ENCODE measurements at regions not wholly inside any gene's neighbourhood (a gene's known extent, or its start where the extent isn't known, plus 50 kb on each side); places are given as distances from the start of the nearest gene placed in this dataset.

DNA sequence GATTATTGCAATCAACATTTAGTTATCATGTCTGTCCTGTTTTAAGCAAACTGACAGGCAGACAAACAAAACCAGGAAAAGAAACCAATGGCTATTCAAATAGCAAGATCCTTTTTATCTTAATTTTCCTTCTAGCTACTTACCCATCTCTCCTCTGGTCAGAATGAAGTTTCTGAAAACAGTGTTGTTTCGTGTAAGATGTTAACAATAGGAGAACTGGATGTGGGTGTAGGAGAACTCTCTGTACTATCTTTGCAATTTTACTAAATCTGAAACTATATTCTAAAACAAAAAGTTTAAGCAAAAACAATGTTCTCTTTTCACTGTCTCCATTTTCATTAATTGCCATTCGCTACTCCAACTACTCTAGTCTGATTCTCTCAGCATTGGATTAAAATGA lies 726.4 kb downstream of the ZNF385D start:
- TF ChIP-seq, protein P1, sequence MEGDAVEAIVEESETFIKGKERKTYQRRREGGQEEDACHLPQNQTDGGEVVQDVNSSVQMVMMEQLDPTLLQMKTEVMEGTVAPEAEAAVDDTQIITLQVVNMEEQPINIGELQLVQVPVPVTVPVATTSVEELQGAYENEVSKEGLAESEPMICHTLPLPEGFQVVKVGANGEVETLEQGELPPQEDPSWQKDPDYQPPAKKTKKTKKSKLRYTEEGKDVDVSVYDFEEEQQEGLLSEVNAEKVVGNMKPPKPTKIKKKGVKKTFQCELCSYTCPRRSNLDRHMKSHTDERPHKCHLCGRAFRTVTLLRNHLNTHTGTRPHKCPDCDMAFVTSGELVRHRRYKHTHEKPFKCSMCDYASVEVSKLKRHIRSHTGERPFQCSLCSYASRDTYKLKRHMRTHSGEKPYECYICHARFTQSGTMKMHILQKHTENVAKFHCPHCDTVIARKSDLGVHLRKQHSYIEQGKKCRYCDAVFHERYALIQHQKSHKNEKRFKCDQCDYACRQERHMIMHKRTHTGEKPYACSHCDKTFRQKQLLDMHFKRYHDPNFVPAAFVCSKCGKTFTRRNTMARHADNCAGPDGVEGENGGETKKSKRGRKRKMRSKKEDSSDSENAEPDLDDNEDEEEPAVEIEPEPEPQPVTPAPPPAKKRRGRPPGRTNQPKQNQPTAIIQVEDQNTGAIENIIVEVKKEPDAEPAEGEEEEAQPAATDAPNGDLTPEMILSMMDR (tag by site-specific recombination; IDR thresholded peaks at IDR 0.05), result no peak
- TF ChIP-seq BCL11A (tag by site-specific recombination; IDR thresholded peaks at IDR 0.05; ENCODE audit: low read depth) (no peak), MEIS1 (CRISPR knock-in tag; IDR thresholded peaks at IDR 0.05; ENCODE audit: borderline replicate concordance) (no peak), ZNF184 (tag by site-specific recombination; IDR thresholded peaks at IDR 0.05) (no peak), ZNF239 (tag by site-specific recombination; IDR thresholded peaks at IDR 0.05) (no peak), ZNF660 (tag by site-specific recombination; IDR thresholded peaks at IDR 0.05) (no peak), ZNF624 (tag by site-specific recombination; IDR thresholded peaks at IDR 0.05) (no peak), TCF7L2 (IDR thresholded peaks at IDR 0.05; ENCODE audit: borderline replicate concordance, low read depth, low read length) (no peak), ZNF416 (tag by site-specific recombination; IDR thresholded peaks at IDR 0.05) (no peak), ZNF561 (tag by site-specific recombination; IDR thresholded peaks at IDR 0.05; ENCODE audit: borderline replicate concordance) (no peak)
- TF ChIP-seq, protein P2, sequence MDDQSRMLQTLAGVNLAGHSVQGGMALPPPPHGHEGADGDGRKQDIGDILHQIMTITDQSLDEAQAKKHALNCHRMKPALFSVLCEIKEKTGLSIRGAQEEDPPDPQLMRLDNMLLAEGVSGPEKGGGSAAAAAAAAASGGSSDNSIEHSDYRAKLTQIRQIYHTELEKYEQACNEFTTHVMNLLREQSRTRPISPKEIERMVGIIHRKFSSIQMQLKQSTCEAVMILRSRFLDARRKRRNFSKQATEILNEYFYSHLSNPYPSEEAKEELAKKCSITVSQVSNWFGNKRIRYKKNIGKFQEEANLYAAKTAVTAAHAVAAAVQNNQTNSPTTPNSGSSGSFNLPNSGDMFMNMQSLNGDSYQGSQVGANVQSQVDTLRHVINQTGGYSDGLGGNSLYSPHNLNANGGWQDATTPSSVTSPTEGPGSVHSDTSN (CRISPR knock-in tag; IDR thresholded peaks at IDR 0.05), result no peak
- TF ChIP-seq, protein P3, sequence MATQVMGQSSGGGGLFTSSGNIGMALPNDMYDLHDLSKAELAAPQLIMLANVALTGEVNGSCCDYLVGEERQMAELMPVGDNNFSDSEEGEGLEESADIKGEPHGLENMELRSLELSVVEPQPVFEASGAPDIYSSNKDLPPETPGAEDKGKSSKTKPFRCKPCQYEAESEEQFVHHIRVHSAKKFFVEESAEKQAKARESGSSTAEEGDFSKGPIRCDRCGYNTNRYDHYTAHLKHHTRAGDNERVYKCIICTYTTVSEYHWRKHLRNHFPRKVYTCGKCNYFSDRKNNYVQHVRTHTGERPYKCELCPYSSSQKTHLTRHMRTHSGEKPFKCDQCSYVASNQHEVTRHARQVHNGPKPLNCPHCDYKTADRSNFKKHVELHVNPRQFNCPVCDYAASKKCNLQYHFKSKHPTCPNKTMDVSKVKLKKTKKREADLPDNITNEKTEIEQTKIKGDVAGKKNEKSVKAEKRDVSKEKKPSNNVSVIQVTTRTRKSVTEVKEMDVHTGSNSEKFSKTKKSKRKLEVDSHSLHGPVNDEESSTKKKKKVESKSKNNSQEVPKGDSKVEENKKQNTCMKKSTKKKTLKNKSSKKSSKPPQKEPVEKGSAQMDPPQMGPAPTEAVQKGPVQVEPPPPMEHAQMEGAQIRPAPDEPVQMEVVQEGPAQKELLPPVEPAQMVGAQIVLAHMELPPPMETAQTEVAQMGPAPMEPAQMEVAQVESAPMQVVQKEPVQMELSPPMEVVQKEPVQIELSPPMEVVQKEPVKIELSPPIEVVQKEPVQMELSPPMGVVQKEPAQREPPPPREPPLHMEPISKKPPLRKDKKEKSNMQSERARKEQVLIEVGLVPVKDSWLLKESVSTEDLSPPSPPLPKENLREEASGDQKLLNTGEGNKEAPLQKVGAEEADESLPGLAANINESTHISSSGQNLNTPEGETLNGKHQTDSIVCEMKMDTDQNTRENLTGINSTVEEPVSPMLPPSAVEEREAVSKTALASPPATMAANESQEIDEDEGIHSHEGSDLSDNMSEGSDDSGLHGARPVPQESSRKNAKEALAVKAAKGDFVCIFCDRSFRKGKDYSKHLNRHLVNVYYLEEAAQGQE (tag by site-specific recombination; IDR thresholded peaks at IDR 0.05), result no peak
- TF ChIP-seq, protein P4, sequence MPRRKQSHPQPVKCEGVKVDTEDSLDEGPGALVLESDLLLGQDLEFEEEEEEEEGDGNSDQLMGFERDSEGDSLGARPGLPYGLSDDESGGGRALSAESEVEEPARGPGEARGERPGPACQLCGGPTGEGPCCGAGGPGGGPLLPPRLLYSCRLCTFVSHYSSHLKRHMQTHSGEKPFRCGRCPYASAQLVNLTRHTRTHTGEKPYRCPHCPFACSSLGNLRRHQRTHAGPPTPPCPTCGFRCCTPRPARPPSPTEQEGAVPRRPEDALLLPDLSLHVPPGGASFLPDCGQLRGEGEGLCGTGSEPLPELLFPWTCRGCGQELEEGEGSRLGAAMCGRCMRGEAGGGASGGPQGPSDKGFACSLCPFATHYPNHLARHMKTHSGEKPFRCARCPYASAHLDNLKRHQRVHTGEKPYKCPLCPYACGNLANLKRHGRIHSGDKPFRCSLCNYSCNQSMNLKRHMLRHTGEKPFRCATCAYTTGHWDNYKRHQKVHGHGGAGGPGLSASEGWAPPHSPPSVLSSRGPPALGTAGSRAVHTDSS (tag by site-specific recombination; IDR thresholded peaks at IDR 0.05), result no peak
- TF ChIP-seq, protein P5, sequence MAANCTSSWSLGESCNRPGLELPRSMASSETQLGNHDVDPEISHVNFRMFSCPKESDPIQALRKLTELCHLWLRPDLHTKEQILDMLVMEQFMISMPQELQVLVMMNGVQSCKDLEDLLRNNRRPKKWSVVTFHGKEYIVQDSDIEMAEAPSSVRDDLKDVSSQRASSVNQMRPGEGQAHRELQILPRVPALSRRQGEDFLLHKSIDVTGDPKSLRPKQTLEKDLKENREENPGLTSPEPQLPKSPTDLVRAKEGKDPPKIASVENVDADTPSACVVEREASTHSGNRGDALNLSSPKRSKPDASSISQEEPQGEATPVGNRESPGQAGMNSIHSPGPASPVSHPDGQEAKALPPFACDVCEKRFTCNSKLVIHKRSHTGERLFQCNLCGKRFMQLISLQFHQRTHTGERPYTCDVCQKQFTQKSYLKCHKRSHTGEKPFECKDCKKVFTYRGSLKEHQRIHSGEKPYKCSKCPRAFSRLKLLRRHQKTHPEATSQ (tag by site-specific recombination; IDR thresholded peaks at IDR 0.05), result no peak
